HepG2 (cell line): ENCODE measurements at regions not wholly inside any gene's neighbourhood (a gene's known extent, or its start where the extent isn't known, plus 50 kb on each side); places are given as distances from the start of the nearest gene placed in this dataset.

Experiments used
- ATAC-seq: fragments of 200-7000 bp; cut with Tn5 transposase; 3 replicates; pipeline ENCODE4 v1.9.1; 2020; ENCODE audit warnings: mild to moderate bottlenecking, moderate library complexity
- BruUV-seq: library from RNA; stranded (reverse); fragments of 400-500 nt; replicated peaks from 2 replicates; lab custom pipeline; 2021; lab: Mats Ljungman, UMichigan
- CTCF ChIA-PET: fragments of 300-600 bp; formaldehyde crosslinking; extraction: SDS; loops from one replicate; lab custom pipeline; 2021; ENCODE audit warnings: low total read pairs, inconsistent platforms, low intra/inter-chr PET ratio; lab: Yijun Ruan, JAX
- POLR2A ChIA-PET: fragments of 350-600 bp; sonication (Branson Sonifier 250); formaldehyde crosslinking; loops from one replicate; lab custom pipeline; 2020; ENCODE audit warnings: antibody characterized with exemption, inconsistent platforms; lab: Yijun Ruan, JAX
- DNase-seq: peaks from one replicate; pipeline ENCODE4 v3.0.0-alpha.2; 2015; ENCODE audit warnings: low spot score
- FAIRE-seq: peaks from 3 replicates; lab custom pipeline; 2011; peaks lifted over from hg19 to GRCh38; lab: Jason Lieb, UNC
- H2AFZ ChIP-seq: one replicate; pipeline ENCODE4 v1.6.1; 2011; ENCODE audit warnings: low read length, inconsistent platforms
- H3K27ac ChIP-seq: fragments of 300-600 bp; 3 replicates; pipeline ENCODE4 v1.8.0; 2011; ENCODE audit warnings: mixed run types, mild to moderate bottlenecking, mixed read lengths, low read length, inconsistent platforms; ENCODE audit not compliant: insufficient read depth; ENCODE audit errors: extremely low read length
- H3K27me3 ChIP-seq, 2 experiments: fragments of 200-600 bp in 1 of 2; 2 replicates in 1 of 2; 3 replicates in 1 of 2; pipeline versions ENCODE4 v1.6.0 to v1.8.0; 2011; ENCODE audit warnings: low read length in 2 of 2, mild to moderate bottlenecking in 2 of 2, moderate library complexity in 2 of 2, inconsistent platforms in 1 of 2; ENCODE audit not compliant: insufficient read depth in 2 of 2, control insufficient read depth in 1 of 2
- H3K36me3 ChIP-seq, 2 experiments: fragments of 200-600 bp in 1 of 2; replicated peaks in 1 of 2; 2 replicates in 1 of 2; 3 replicates in 1 of 2; pipeline versions ENCODE4 v1.5.1 to v1.8.0; 2011; ENCODE audit warnings: low read length in 2 of 2, inconsistent platforms in 1 of 2; ENCODE audit not compliant: insufficient read depth in 2 of 2, control insufficient read depth in 1 of 2
- H3K4me1 ChIP-seq: 2 replicates; pipeline ENCODE4 v1.5.1; 2012; ENCODE audit warnings: low read length, inconsistent platforms; ENCODE audit not compliant: insufficient read depth
- H3K4me2 ChIP-seq: 2 replicates; pipeline ENCODE4 v1.6.0; 2011; ENCODE audit warnings: low read depth, low read length, inconsistent platforms
- H3K4me3 ChIP-seq, 3 experiments: fragments of 200-600 bp in 1 of 3; sonication (generic), shearing (Covaris generic) in 1 of 3; replicated peaks in 1 of 3; 2 replicates each; pipeline ENCODE4 v1.5.1; 2011 to 2016; ENCODE audit warnings: low read length in 3 of 3, inconsistent platforms in 2 of 3, low read depth in 2 of 3, mild to moderate bottlenecking in 2 of 3, control low read depth in 1 of 3, mixed read lengths in 1 of 3; ENCODE audit not compliant: insufficient read depth in 1 of 3
- H3K79me2 ChIP-seq: one replicate; pipeline ENCODE4 v1.6.1; 2011; ENCODE audit warnings: low read length, inconsistent platforms; ENCODE audit not compliant: insufficient read depth
- H3K9ac ChIP-seq: 2 replicates; pipeline ENCODE4 v1.6.0; 2011; ENCODE audit warnings: mild to moderate bottlenecking, low read depth, low read length, inconsistent platforms; ENCODE audit not compliant: insufficient read depth
- H3K9me3 ChIP-seq: 2 replicates; pipeline ENCODE4 v1.5.1; 2012; ENCODE audit warnings: mild to moderate bottlenecking, low read length
- H4K20me1 ChIP-seq: 2 replicates; pipeline ENCODE4 v1.6.0; 2011; ENCODE audit warnings: inconsistent platforms, mild to moderate bottlenecking, low read length, moderate library complexity; ENCODE audit not compliant: insufficient read depth
- MAFF ChIP-seq: IDR thresholded peaks from 2 replicates; pipeline ENCODE4 v1.6.1; 2011; ENCODE audit warnings: low read depth, low read length, improper control_type of control experiment
- MAFK ChIP-seq, 2 experiments: IDR thresholded peaks in 1 of 2; conservative IDR thresholded peaks in 1 of 2; 2 replicates each; pipeline ENCODE4 v1.6.1; 2011; ENCODE audit warnings: improper control_type of control experiment in 2 of 2, low read length in 2 of 2
- RFX5 ChIP-seq: IDR thresholded peaks from 2 replicates; pipeline ENCODE4 v1.6.1; 2011; ENCODE audit warnings: low read depth, low read length, improper control_type of control experiment
- SIN3B ChIP-seq: fragments of 150-350 bp; IDR thresholded peaks from 2 replicates; pipeline ENCODE4 v1.6.1; 2014; ENCODE audit warnings: low read length
- ZFP41 ChIP-seq: sonication (generic); formaldehyde crosslinking; IDR thresholded peaks from 2 replicates; pipeline ENCODE4 v1.4.0; 2020; ENCODE audit warnings: mild to moderate bottlenecking, missing genetic modification reagents, borderline replicate concordance
- ZNF432 ChIP-seq: sonication (generic); formaldehyde crosslinking; IDR thresholded peaks from 2 replicates; pipeline ENCODE4 v1.5.0; 2020; ENCODE audit warnings: missing genetic modification reagents, mild to moderate bottlenecking, borderline replicate concordance
- ZNF496 ChIP-seq: sonication (generic); formaldehyde crosslinking; IDR thresholded peaks from 2 replicates; pipeline ENCODE4 v1.8.1; 2023; ENCODE audit warnings: mild to moderate bottlenecking, moderate library complexity, missing genetic modification reagents; ENCODE audit not compliant: insufficient replicate concordance
- ZNF572 ChIP-seq: sonication (generic); formaldehyde crosslinking; IDR thresholded peaks from 2 replicates; pipeline ENCODE4 v1.5.1; 2020; ENCODE audit warnings: mild to moderate bottlenecking, missing genetic modification reagents
- ZNF790 ChIP-seq: sonication (generic); formaldehyde crosslinking; IDR thresholded peaks from 2 replicates; pipeline ENCODE4 v1.8.0; 2022; ENCODE audit warnings: missing genetic modification reagents, mild to moderate bottlenecking, borderline replicate concordance
- WGBS: methylation state at CpG from one replicate; pipeline ENCODE4 v1.1.6; 2017; ENCODE audit warnings: low lambda C conversion rate; 5-methylcytosine and 5-hydroxymethylcytosine counted together
- in situ Hi-C: cut with HindIII; loops from 2 replicates; pipeline ENCODE4 v1.10.0; 2017; ENCODE audit warnings: low pct_unique_long_range_greater_than_20kb; ENCODE audit not compliant: extremely low pct_ligation_motif_present
- intact Hi-C: fragments of 100-400 bp; cut with micrococcal nuclease; formaldehyde crosslinking; loops from one replicate; pipeline ENCODE4 v1.10.0; 2022; ENCODE audit not compliant: unreplicated experiment
- TF ChIP-seq, protein P1 (sequence below): IDR thresholded peaks from 2 replicates; pipeline ENCODE4 v1.6.1; 2016; ENCODE audit warnings: mild to moderate bottlenecking

DNA sequence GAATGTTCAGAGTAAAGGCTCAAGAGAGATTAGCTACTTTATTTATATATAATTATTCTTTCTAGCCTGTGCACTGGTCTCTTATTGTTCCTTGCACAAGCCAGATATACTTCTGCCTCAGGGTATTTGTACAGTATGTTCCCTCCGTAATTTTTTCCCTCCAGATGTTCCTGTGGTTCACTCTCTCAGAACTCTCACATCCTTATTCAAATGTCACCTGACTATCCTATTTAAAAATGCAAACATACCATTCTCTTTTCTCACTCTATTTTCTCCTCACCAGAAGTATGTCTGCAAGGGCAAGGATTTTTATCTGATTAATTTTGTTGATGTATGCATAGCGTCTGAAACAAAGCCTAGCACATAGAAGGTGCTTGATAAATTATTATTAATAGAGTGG is 64.0 kb upstream of the CERS6 start:
- 2% methylated on average over 2 of the region's 2 CpGs for WGBS
- Histone ChIP-seq H4K20me1 (no peaks in the 10 kb centered on the region), H3K36me3 (no peaks in the 10 kb centered on the region), H3K27ac (no peak overlapping the region), H3K27me3 (peaks cover 0 to 2% of the 10 kb centered on the region in 2 experiments; a peak in 1 of 5 replicates), H3K4me3 (no peak overlapping the region), H3K4me1 (no peaks in the 10 kb centered on the region), H3K9ac (no peak overlapping the region), H3K4me2 (no peak overlapping the region), H2AFZ (no peak overlapping the region), H3K79me2 (no peaks in the 10 kb centered on the region), H3K9me3 (no peaks in the 10 kb centered on the region)
- DNase-seq (no peak), FAIRE-seq (no peak), ATAC-seq (no peak)
- ChIA-PET CTCF (no interaction called here), POLR2A (no interaction called here)
- in situ Hi-C loops = no loop called here
- TF ChIP-seq ZFP41 (no peak), RFX5 (no peak), ZNF790 (no peak), SIN3B (no peak), ZNF572 (CRISPR knock-in tag) (no peak), ZNF496 (CRISPR knock-in tag) (no peak)
- TF ChIP-seq, protein P1, sequence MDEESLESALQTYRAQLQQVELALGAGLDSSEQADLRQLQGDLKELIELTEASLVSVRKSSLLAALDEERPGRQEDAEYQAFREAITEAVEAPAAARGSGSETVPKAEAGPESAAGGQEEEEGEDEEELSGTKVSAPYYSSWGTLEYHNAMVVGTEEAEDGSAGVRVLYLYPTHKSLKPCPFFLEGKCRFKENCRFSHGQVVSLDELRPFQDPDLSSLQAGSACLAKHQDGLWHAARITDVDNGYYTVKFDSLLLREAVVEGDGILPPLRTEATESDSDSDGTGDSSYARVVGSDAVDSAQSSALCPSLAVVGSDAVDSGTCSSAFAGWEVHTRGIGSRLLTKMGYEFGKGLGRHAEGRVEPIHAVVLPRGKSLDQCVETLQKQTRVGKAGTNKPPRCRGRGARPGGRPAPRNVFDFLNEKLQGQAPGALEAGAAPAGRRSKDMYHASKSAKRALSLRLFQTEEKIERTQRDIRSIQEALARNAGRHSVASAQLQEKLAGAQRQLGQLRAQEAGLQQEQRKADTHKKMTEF = no peak
- intact Hi-C loops = no loop called here
- no TSS peak for BruUV-seq

DNA sequence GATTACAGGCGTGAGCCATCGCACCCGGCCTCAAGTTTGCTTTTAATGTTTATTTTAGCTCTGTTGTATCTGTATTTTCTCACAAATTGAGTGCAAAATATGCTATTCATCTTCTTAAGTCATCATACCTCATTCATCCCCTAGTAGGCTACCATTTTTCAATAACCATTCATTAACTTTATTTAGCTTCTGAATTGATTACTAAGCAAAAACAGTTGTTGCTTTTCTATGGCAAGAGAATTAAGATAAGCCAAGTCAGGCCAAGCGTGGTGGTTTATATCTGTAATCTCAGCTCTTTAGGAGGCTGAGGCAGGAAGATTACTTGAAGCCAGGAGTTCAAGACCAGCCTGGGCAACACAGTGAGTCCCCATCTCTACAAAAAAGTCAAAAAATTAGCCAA is 63.3 kb upstream of the CERS6 start:
- ChIA-PET POLR2A (no interaction called here), CTCF (no interaction called here)
- Histone ChIP-seq H2AFZ (no peak overlapping the region), H3K4me1 (no peaks in the 10 kb centered on the region), H3K4me2 (no peak overlapping the region), H3K36me3 (no peaks in the 10 kb centered on the region), H3K27ac (no peak overlapping the region), H3K79me2 (no peaks in the 10 kb centered on the region), H3K27me3 (peaks cover 0 to 2% of the 10 kb centered on the region in 2 experiments; a peak in 1 of 5 replicates), H4K20me1 (no peaks in the 10 kb centered on the region), H3K9me3 (no peaks in the 10 kb centered on the region), H3K9ac (no peak overlapping the region), H3K4me3 (no peak overlapping the region)
- intact Hi-C loops (no loop called here), in situ Hi-C loops (no loop called here)
- WGBS = 49% methylated on average over 4 of the region's 4 CpGs
- DNase-seq = no peak
- peak; percentile 81 to 86 for TF ChIP-seq MAFK (conservative IDR thresholded peaks at IDR 0.05 in 1 of 2, IDR thresholded peaks at IDR 0.05 in 1 of 2; ENCODE audit: low read length in 2 of 2)
- TF ChIP-seq MAFF = peak; percentile 84
- no peak for TF ChIP-seq ZNF432
- ATAC-seq = no peak
- no TSS peak for BruUV-seq
- FAIRE-seq = no peak
